ENCODE measurements at regions not wholly inside any gene's neighbourhood (a gene's known extent, or its start where the extent isn't known, plus 50 kb on each side); places are given as distances from the start of the nearest gene placed in this dataset.
A peak's percentile ranks its signal among the peaks of the same experiment; 100 is the strongest.

DNA sequence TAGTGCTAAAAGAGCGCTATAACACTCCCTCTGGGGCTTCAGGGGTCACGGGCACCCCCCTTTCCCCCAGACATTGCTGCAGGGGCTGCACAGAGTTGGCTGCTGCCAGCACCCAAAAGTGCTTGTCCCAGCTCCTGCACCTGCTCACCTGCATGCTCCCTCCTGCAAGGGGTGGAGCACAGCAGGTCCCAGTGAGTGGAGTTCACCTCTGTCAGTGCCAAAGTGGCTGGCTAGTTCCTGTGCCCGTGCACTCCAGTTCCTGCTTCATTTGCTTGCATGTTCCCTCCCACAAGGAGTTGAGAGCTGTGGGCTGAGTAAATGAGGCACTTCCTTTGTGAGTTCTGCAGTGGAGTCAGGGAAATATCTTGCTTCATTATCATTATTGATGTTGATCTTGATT, 476.9 kb downstream of the SQOR start:
- Histone ChIP-seq H3K9me2 (replicated peaks; ENCODE audit: low read length) (no peaks in the 10 kb centered on the region), H3F3A (ENCODE audit: low read length, unreplicated experiment) (no peaks in the 10 kb centered on the region), H3K4me2 (ENCODE audit: low read length) (no peak overlapping the region), H3K9ac (ENCODE audit: low read length) (no peak overlapping the region), H3K9me3 (ENCODE audit: low read length) (no peaks in the 10 kb centered on the region), H3K79me2 (ENCODE audit: low read length) (no peaks in the 10 kb centered on the region), H3K4me3 (ENCODE audit: low read length) (no peak overlapping the region), H3K27ac (ENCODE audit: low read length) (no peak overlapping the region), H4K20me1 (ENCODE audit: low read length) (no peaks in the 10 kb centered on the region), H3K27me3 (ENCODE audit: low read length) (no peaks in the 10 kb centered on the region), H3K36me3 (ENCODE audit: low read depth, low read length) (no peaks in the 10 kb centered on the region), H3K4me1 (ENCODE audit: insufficient read depth, low read length) (no peaks in the 10 kb centered on the region), H2AFZ (ENCODE audit: low read length) (0 out of 2 replicates have a peak overlapping the region, but pooled peaks have one; percentile 36)
- ChIA-PET POLR2A (ENCODE audit: unreplicated experiment) (interaction anchor here (0.7 kb wide), 1 partner anchor 1555 kb away, joined by 7 read pairs; no protein-coding TSS in a partner anchor), CTCF (no interaction called here)
- DNase-seq (peak; percentile 25), ATAC-seq (peak; percentile 31)
- TF ChIP-seq, protein P1, sequence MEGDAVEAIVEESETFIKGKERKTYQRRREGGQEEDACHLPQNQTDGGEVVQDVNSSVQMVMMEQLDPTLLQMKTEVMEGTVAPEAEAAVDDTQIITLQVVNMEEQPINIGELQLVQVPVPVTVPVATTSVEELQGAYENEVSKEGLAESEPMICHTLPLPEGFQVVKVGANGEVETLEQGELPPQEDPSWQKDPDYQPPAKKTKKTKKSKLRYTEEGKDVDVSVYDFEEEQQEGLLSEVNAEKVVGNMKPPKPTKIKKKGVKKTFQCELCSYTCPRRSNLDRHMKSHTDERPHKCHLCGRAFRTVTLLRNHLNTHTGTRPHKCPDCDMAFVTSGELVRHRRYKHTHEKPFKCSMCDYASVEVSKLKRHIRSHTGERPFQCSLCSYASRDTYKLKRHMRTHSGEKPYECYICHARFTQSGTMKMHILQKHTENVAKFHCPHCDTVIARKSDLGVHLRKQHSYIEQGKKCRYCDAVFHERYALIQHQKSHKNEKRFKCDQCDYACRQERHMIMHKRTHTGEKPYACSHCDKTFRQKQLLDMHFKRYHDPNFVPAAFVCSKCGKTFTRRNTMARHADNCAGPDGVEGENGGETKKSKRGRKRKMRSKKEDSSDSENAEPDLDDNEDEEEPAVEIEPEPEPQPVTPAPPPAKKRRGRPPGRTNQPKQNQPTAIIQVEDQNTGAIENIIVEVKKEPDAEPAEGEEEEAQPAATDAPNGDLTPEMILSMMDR (conservative IDR thresholded peaks at IDR 0.05; ENCODE audit: low read depth, low read length), result no peak
- TF ChIP-seq EZH2phosphoT487 (IDR thresholded peaks at IDR 0.05; ENCODE audit: borderline replicate concordance, low read length) (no peak), EZH2 (IDR thresholded peaks at IDR 0.05; ENCODE audit: low read length, unreplicated experiment) (no peak)
- intact Hi-C loops (cut with micrococcal nuclease), result no loop called here
- no TSS peak for BruUV-seq (replicated peaks)

- no peaks in the 10 kb centered on the region for H3K79me2 ChIP-seq (ENCODE audit: low read length)
- POLR2A ChIA-PET (ENCODE audit: unreplicated experiment), result no interaction called here
- intact Hi-C loops (cut with micrococcal nuclease), result no loop called here
- no peaks in the 10 kb centered on the region for H3K36me3 ChIP-seq (ENCODE audit: low read depth, low read length)
- no peak overlapping the region for H2AFZ ChIP-seq (ENCODE audit: low read length)
- H3K9ac ChIP-seq (ENCODE audit: low read length), result no peak overlapping the region
- TF ChIP-seq EZH2 (IDR thresholded peaks at IDR 0.05; ENCODE audit: low read length, unreplicated experiment) (no peak), EZH2phosphoT487 (IDR thresholded peaks at IDR 0.05; ENCODE audit: borderline replicate concordance, low read length) (no peak)
- TF ChIP-seq, protein P1 (conservative IDR thresholded peaks at IDR 0.05; ENCODE audit: low read depth, low read length), result no peak
- no peaks in the 10 kb centered on the region for H3K4me1 ChIP-seq (ENCODE audit: insufficient read depth, low read length)
- no peak overlapping the region for H3K4me2 ChIP-seq (ENCODE audit: low read length)
- CTCF ChIA-PET, result no interaction called here
- no peaks in the 10 kb centered on the region for H3F3A ChIP-seq (ENCODE audit: low read length, unreplicated experiment)
- H3K4me3 ChIP-seq (ENCODE audit: low read length), result no peak overlapping the region
- H3K9me2 ChIP-seq (replicated peaks; ENCODE audit: low read length), result no peaks in the 10 kb centered on the region
- ATAC-seq (no peak), DNase-seq (no peak)
- H3K27ac ChIP-seq (ENCODE audit: low read length), result no peak overlapping the region
- H4K20me1 ChIP-seq (ENCODE audit: low read length), result no peaks in the 10 kb centered on the region
- no peaks in the 10 kb centered on the region for H3K27me3 ChIP-seq (ENCODE audit: low read length)
- no peaks in the 10 kb centered on the region for H3K9me3 ChIP-seq (ENCODE audit: low read length)
- no TSS peak for BruUV-seq (replicated peaks)
Measured at GRCh38 chr15:46117071-46117470, 482.2 kb downstream of the SQOR start.

- CTCF ChIA-PET, result no interaction called here
- Histone ChIP-seq H3K36me3 (ENCODE audit: low read depth, low read length) (no peaks in the 10 kb centered on the region), H3K27me3 (ENCODE audit: low read length) (no peaks in the 10 kb centered on the region), H3K4me1 (ENCODE audit: insufficient read depth, low read length) (peaks cover 2% of the 10 kb centered on the region; the same call in 1 of the 2 replicates), H3K9me2 (replicated peaks; ENCODE audit: low read length) (no peaks in the 10 kb centered on the region), H2AFZ (ENCODE audit: low read length) (no peak overlapping the region), H3K4me3 (ENCODE audit: low read length) (no peak overlapping the region), H4K20me1 (ENCODE audit: low read length) (no peaks in the 10 kb centered on the region), H3K27ac (ENCODE audit: low read length) (no peak overlapping the region), H3K4me2 (ENCODE audit: low read length) (no peak overlapping the region), H3K79me2 (ENCODE audit: low read length) (no peaks in the 10 kb centered on the region), H3K9me3 (ENCODE audit: low read length) (0 out of 2 replicates have a peak, but pooled peaks cover 7% of the 10 kb centered on the region), H3F3A (ENCODE audit: low read length, unreplicated experiment) (no peaks in the 10 kb centered on the region), H3K9ac (ENCODE audit: low read length) (no peak overlapping the region)
- intact Hi-C loops (cut with micrococcal nuclease), result no loop called here
- TF ChIP-seq EZH2 (IDR thresholded peaks at IDR 0.05; ENCODE audit: low read length, unreplicated experiment) (no peak), EZH2phosphoT487 (IDR thresholded peaks at IDR 0.05; ENCODE audit: borderline replicate concordance, low read length) (no peak)
- TF ChIP-seq, protein P1 (conservative IDR thresholded peaks at IDR 0.05; ENCODE audit: low read depth, low read length), result no peak
- POLR2A ChIA-PET (ENCODE audit: unreplicated experiment), result no interaction called here
- ATAC-seq (no peak), DNase-seq (no peak)
- no TSS peak for BruUV-seq (replicated peaks)
Measured at GRCh38 chr15:46120713-46121112, 485.9 kb downstream of the SQOR start.

All from PC-3 (cell line).